ENCODE measurements at regions not wholly inside any gene's neighbourhood (a gene's known extent, or its start where the extent isn't known, plus 50 kb on each side); places are given as distances from the start of the nearest gene placed in this dataset.
"Not testable (repeated sequence)": the region's sequence is repeated elsewhere in the genome, so short reads cannot be mapped to it uniquely, and the experiment has no call there.

DNA sequence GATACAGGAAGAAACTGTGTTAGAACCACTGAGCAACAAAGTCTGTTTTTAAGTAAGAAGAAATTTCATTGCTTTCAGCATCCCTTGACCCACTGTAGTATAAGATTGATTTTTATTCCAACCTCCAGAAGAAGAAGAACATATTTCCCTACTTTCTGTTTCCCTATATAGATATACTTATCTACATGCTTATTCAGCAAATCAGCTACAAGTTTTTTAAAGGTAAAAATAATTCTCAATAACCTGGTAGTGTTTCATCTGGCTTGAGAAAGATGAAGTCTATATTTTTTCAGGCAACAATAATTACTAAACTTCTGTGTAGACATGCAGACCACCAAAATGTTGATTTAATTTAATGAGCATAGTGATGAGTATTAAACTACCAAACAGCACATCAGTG, 201.0 kb downstream of the OSTF1 start:
- no peak for DNase-seq

DNA sequence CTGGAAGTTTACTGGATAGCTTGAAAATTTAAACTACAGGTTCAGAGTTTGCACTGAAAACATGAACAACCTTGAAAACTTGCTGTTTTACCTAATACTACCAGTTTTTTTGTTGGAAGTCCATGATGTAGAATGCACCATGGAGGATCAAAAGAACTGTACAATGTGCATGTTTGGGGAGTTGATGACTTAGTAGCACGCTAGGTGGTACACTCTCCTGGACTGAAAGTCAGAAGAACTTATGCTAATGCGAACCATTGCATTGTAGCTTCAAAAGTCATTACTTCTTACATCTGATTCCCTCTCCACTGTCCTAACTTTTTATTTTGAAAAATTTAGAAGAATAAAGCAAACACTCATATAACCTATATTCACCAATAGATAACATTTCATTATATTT, 211.0 kb downstream of the OSTF1 start:
- no peak for DNase-seq

DNA sequence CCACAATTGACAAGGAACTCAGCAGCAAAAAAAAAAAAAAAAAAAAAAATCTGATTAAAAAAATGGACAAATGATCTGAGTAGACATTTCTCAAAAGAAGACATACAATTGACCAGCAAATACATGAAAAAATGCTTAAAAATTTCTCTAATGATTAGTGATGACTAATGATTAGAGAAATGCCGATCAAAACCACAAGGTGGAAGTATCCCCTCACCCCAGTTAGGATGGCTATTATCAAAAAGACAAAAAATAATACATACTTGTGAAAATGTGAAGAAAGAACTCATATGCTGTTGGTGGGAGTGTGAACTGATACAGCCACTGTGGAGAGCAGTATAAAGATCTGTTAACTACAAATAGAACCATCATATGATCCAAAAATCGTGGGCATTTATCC, 245.3 kb downstream of the OSTF1 start:
- no peak for DNase-seq

DNA sequence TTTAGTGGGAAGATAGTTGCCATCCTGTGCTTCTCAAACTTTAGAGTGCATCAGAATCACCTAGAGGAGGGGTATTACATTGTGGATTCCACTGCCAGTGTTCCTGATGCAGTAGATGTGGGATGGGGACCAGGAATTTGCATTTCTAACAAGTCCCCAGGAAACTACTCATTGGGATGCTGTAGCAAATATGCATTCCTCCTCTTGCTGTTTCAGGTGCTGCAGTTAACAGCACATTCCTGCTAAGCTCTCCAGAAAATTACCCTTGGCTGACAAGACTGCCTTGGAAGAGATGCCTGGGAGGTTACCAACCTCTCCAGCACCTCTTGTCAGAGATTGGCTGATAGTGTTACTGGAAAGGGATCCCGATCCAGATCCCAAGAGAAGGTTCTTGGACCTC, 270.5 kb downstream of the OSTF1 start:
- no peak for DNase-seq

DNA sequence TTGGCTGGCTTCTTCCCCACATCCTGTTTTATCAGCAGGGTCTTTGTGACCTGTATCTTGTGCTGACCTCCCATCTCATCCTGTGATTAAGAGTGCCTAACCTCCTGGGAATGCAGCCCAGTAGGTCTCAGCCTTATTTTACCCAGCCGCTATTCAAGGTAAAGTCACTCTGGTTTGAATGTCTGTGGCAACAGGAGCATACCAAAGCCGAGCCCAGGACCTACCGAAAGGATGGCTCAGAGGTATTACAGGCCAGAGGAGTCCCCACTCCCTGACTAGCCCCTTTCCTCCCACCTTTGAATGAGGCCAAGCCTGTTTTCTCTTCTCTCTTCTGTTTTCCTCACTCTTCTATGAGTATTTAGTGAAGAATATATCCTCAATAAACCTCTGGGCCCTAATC, 271.3 kb downstream of the OSTF1 start:
- DNase-seq: no peak

DNA sequence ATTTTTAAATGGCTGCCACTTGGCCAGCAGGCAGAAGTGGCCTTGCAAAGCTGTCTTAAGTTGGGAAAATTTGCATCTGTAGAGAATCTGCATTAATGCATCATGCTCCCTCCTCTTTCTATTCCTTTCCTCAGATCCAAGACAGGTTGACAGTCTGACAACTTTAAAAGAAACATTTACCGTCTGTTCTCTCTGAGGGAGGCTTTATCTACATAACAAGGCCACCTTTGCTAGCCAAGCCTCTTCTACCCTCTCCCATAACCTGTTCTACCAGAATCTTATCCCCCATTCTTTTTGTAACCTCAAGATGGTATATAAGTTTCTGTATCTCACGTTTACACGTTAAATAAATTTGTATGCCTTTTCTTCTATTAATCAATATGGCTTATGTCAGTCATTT, 271.9 kb downstream of the OSTF1 start:
- no peak for DNase-seq

DNA sequence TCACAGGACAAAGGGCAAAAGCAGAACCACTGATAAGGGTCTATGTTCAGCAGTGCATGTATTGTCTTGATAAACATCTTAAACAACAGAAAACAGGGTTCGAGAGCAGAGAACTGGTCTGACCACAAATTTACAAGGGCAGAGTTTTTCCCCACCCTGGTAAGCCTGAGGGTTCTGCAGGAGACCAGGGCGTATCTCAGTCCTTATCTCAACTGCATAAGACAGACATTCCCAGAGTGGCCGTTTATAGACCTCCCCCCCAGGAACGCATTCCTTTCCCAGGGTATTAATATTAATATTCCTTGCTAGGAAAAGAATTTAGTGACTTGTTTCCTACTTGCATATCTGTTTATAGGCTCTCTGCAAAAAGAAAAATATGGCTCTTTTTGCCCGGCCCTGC, 274.1 kb downstream of the OSTF1 start:
- not testable (repeated sequence) for DNase-seq

DNA sequence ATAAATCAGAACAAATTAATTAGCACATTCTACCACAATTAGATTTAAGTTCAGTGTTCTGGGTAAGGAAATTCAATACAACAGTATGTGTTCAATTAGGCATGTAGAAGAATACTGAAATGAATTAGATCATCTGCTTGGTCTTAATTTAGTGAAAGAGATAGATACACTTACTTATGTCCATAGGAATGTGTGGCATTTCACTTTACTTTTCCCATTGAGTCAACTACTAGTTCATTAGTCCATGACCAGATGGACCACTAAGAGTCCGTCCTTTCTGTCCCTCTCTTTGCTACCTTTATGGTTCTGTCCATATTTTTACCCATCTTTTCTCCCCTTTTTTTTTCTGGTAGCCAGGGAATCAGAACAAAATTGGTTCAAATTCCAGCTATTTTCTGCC, 276.9 kb downstream of the OSTF1 start:
- no peak for DNase-seq

DNA sequence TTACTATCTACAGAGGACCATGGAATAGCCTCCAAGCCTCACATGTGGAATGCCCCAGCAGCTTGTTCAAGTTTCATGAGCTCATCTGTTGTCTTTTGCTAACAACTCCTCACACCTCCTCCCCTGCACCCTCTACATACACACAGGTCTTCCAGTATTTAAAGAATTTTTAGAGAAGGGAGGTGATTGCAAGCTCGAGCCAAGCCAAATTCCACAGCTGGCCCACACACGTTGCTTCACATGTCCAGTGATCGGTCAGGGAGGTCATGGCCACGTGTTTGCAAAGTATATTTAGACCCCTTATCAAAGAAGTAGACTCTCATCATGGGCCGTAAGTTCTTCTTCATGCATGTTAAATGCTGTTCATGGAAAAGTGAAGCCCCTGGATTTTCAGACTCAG, 281.7 kb downstream of the OSTF1 start:
- DNase-seq: no peak

DNA sequence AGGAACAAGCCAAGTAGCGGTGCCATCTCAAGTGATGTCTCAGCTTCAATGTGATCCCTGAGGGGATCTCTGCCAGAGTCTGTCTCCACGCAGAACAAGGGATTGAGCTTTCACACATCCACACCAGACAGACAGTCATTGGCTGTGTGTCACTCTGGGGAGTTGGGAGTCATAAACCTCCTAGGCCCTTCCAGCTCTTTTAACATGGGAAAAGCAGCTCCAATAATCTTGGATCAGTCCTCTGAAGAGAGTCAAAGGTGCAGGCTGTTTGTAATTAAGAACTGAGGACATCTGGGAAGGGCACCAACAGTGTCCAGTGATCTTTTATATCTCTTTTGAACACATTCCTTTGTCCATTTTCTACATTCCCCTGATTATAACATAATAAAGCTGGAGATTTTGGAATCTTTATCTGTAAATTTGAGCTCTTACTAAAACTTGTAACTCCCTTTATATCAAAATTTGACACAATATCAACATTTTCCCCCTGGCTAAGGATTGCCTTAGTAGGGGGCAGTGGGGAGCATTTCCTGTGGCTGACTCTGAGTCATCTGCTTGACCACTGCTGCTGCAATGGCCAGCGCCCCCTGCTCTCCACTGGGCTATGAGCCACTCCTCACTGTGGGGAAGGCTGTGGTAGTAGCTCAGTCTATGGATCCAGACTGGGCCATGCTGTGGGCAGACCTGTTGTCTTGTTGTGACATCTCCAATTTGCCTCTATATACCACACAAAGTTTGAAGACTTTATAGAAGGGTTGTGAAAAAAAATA, 284.4 kb downstream of the OSTF1 start:
- no peak for DNase-seq

DNA sequence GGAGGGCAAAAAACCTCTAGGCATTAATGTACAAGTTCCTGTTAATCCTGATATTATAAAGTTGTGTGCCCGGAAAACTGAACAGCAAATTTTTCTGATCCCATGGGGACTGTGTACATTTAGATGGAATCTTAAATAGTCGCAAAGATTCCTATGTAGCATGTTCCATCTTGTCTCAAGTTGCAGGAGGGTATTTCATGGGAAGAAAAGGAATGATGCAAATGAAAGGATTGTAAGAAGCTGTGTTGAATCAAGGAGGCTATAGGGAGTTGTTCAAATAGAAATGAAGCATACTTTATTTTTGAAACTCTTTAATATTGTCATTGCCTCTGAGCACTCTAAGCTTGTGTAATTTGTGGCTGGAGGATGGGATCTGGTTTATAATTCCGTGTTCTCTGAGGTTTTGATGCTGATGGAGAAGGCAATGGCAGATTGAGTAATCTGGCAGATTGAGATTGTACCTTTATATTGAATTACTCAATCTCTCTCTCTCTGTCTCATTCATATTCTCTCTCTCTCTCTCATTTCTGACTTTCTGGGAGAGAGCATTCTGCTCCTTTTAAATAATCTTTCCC, 288.5 kb downstream of the OSTF1 start:
- DNase-seq: peak; percentile 35

DNA sequence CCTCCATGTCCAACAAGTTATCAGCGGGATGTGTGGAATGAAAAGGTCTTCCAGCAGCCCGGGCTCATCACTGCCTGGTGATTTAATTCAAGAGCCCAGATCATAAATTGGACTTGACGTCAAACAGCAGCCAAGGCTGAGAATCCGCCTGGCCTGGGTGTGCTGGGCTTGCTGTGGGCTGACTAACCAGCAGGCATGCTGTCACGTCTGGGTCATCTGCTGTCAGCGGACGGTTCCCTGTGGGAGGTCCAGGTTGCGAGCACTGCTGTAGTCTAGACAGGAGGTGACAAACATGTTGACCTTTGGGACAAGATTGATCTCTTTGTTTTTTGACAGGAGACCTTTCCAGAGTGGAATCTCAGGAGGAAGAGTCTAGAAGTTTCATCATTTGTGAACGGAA, 289.7 kb downstream of the OSTF1 start:
- peak; percentile 39 for DNase-seq

DNA sequence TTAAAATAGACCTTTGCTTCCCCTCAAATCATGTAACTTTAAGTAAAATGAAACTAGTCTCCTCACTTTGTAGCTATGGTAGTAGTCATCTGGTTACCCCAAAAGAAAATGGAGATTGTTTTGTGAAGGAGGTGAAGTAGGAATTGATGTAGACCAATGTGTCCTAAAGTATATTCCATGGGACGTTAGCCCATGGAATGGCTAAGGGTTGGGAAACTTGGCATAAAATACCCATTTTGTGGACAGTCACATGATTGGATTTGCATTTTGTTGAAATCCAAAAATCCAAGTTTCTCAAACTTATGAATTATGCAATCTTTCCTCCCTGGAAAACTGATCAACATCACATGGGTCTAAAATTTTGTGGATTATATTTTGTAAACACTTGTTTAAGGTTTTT, 290.6 kb downstream of the OSTF1 start:
- DNase-seq: no peak

DNA sequence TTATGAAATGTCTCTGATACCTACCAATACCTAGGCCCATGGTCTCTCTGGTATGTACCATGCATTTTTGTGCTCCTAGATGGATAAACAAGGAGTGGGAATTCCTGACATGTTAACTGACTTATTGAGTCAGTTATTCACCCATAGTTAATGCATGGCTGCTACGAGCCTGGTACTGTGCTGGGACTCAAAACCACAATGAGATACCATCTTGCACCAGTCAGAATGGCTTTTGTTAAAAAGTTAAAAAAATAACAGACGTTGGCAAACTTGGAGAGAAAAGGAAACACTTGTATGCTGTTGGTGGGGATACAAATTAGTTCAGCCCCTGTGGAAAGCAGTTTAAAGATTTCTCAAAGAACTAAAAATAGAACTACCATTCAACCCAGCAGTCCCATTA, 293.8 kb downstream of the OSTF1 start:
- no peak for DNase-seq

DNA sequence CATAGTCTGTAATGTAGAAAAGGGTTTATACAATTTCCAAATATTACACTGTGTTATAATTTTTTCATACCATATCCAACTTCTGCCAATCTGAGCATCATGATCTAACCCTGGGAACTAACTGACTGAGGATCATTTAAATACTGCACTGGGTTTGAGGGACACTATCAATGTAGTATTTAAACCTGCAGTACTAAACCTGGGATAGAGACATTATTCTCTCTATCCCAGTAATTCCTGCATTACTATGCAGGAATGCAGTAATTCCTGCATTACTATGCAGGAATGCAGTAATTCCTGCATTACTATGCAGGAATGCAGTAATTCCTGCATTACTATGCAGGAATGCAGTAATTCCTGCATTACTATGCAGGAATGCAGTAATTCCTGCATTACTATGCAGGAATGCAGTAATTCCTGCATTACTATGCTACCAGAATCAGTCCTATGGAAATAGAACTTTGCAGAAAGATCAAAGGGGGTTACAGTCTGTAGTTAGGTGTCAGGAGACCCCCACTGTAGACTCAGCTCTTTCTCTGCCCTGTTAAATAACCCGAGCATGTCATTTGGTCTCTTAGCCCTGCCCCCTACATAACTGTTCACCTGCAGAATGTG, 295.2 kb downstream of the OSTF1 start:
- DNase-seq: not testable (repeated sequence)

DNA sequence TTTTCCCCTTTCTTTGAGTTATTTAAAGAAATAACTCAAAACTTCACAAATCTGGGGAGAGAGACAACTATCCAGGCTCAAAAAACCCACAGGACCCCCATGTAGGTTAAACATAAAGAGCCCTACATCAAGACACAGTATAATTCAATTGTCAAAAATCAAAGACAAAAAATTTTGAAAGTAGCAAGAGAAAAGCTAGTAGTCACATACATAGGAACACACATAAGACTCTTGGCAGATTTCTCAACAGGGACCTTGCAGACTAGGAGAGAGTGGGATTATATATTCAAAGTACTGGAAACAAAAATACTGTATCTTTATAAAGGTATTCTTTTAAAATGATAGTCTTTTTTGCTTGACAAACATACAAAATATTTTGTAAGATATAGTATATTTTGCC, 296.9 kb downstream of the OSTF1 start:
- no peak for DNase-seq

DNA sequence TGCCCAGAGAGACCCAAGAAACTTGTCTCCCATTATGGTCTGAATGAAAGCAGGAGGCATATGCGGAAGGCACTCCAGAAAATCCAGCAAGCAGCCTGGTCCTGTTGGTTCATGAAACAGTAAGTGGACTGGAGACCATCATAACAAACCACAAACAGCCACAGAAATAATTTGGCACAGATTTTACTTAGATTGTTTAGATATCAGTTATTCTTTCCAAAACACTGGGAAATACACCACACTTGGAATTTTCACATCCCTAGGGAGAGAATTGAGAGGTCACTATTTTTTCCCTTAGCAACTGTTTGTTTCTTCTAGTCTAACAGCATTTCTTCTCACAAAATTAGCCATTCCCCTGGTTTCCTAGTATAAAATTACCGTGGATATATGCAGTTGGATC, 300.8 kb downstream of the OSTF1 start:
- no peak for DNase-seq

DNA sequence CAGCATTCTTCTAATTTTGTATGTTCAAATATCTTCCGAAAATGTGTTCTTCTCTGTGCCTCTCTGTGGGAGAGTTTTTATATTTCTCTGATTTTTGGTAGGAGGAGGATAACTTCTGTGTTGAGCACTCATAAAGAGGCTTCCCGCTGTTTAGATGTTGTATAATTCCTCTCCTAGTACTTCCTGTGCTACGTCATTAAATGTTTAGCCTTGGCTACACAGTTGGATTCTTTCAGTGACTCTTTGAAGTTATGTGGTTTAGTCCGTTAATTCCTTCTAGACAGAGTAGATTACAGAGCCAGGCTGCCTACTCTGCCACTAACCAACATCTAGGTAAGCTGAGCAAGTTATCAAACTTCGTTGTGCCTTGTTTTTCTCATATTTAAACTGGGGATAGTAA, 302.6 kb downstream of the OSTF1 start:
- DNase-seq: no peak

DNA sequence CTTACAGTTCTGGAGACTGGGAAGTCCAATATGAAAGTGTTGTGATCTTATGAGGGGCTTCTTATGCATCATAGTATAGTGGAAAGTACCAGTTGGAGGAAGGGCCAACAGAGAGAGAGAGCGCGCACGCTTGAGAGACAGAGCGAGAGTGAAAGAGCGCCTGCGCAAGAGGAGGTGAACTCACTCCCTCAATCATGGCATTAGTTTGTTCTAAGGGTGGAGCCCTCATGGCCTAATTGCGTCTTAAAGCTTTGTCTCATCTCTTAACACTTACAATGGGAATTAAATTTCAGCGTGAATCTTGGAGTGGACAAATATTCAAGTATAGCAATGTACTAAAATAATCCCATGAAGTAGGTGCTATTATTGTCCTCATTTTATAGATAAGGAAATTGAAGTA, 303.2 kb downstream of the OSTF1 start:
- DNase-seq: no peak

DNA sequence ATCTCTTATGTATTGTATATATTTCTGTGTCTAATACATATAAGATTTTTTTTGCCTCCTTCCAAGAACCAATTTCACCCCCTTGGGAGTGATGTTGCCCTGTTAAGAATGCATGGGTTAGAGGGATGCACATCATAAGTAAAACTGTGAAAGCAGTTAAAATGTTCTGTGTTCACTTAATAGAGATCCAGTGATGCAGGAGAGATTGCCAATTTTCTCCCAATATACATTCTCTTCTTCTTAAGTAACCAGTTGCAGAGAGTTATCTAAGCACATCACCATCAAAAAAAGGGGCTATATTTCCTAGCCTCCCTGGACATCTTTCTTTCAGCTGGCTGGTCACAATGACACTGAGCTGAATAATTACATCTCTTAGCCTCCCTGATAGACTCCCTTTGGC, 307.0 kb downstream of the OSTF1 start:
- no peak for DNase-seq

DNA sequence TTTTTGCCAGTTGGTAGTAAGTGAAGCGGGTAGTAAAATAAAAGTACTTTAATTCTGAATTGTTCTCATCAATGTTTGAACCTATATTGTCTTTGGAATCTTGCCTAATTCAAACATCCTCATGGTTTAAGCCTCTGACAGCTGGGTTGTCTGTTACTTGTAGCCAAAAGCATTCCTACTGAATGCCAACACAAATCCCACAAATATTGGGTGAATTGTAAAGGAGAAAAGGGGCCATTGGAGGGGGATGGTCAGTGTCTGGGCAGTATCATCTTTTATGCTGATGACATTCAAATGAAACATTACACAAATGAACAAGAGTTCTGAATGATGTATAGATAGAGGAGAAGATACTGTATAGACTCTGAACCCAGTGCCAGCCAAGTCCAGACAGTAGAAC, 309.5 kb downstream of the OSTF1 start:
- no peak for DNase-seq

DNA sequence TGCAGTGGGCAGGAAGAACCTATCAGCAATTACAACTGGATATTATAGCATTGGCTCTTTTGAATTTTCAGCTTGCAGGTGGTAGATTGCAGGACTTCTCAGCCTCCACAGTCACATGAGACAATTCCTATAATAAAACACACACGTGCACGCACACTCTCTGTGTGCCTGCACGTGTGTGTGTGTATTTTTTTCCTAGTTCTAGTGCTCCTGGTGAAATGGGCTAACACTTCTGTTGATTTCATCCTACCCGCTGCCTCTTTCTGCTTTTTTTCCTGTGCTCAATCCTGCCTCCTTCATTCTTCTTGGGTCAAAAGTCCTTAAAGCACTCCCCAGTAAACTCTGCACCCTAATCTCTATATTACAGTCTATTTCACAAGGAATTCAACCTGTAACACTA, 320.1 kb downstream of the OSTF1 start:
- DNase-seq: no peak

DNA sequence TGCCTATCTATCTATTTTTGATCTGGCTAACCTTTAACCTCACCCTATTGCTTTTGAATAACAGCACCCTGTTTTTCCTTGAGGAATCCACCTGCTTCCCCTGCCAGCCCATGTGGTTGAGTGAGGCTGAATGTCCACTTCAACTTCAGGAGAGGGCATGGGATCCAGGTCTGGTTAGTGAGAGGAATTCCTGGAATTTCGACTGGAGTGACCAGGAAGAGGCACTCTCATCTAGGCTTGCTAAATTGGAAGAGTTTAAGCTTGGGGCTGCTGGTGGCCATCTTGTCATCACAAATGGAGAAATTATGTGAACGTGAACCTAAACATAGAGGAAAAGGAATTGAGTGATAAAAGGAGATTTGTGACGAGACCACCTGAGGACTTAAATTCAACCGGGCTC, 322.1 kb downstream of the OSTF1 start:
- no peak for DNase-seq

DNA sequence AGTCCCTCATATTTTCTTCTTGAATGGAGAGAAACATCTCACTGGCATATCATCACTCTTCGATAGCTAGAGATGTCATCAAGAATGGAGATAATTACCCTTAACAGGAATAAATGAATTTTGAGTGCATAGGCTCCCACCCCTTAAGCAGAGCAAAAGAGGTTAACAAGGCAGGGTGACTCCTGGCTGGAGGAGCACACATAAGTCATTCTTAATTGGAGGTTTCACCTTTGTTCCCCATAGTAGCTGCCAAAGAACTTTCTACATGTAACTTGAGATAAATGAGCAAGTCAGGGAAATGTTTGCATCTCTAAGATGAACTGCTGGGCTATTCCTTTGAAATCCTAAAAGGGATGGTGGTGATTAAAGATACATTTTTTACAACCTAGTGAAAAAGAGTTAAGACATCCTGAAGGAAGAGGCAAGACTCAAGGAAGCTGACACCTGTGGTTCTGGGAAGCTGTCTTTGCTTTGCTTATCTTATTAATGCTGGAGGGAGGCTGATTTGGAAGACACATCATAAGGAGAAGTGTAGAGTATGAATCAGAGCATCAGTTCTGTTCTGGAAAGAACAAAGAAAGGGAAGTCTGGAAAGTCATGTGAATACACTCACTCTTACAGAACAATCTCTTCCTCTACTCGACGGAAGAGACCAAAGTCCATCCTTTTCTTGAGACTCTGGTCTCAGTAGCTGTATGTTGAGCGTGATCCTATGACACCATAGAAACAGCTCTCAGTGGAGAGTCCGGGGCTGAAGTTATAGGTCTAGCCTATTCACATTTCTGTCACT, 326.3 kb downstream of the OSTF1 start:
- no peak for DNase-seq
